ENCODE measurements at regions not wholly inside any gene's neighbourhood (a gene's known extent, or its start where the extent isn't known, plus 50 kb on each side); places are given as distances from the start of the nearest gene placed in this dataset.

GRCh38 chr14:58725226-58725625 is 87.5 kb downstream of the DACT1 start:
- Histone ChIP-seq H3K4me3 (ENCODE audit: insufficient read depth, low read depth, low read length, poor library complexity, severe bottlenecking) (no peak overlapping the region), H3K9me3 (ENCODE audit: control insufficient read depth, low read length) (no peaks in the 10 kb centered on the region), H3K27ac (ENCODE audit: insufficient read depth, low read length, poor library complexity, severe bottlenecking) (no peak overlapping the region), H3K27me3 (replicated peaks; ENCODE audit: control insufficient read depth, insufficient read depth, low read length, poor library complexity, severe bottlenecking) (no peaks in the 10 kb centered on the region), H3K36me3 (ENCODE audit: control insufficient read depth, insufficient read depth, low read length) (no peaks in the 10 kb centered on the region), H3K4me1 (ENCODE audit: control insufficient read depth, insufficient read depth, low read length, poor library complexity, severe bottlenecking) (no peaks in the 10 kb centered on the region)
- DNase-seq, result no peak

- DNase-seq, result no peak
- no peak overlapping the region for H3K27ac ChIP-seq (ENCODE audit: insufficient read depth, low read length, poor library complexity, severe bottlenecking)
- H3K4me3 ChIP-seq (ENCODE audit: insufficient read depth, low read depth, low read length, poor library complexity, severe bottlenecking), result no peak overlapping the region
- no peaks in the 10 kb centered on the region for H3K27me3 ChIP-seq (replicated peaks; ENCODE audit: control insufficient read depth, insufficient read depth, low read length, poor library complexity, severe bottlenecking)
- H3K9me3 ChIP-seq (ENCODE audit: control insufficient read depth, low read length), result no peaks in the 10 kb centered on the region
- H3K4me1 ChIP-seq (ENCODE audit: control insufficient read depth, insufficient read depth, low read length, poor library complexity, severe bottlenecking), result no peaks in the 10 kb centered on the region
- H3K36me3 ChIP-seq (ENCODE audit: control insufficient read depth, insufficient read depth, low read length), result no peaks in the 10 kb centered on the region
These were observed 88.1 kb downstream of the DACT1 start for GRCh38 chr14:58725871-58726270.

- H3K4me3 ChIP-seq (ENCODE audit: insufficient read depth, low read depth, low read length, poor library complexity, severe bottlenecking), result no peak overlapping the region
- H3K9me3 ChIP-seq (ENCODE audit: control insufficient read depth, low read length), result no peaks in the 10 kb centered on the region
- no peaks in the 10 kb centered on the region for H3K36me3 ChIP-seq (ENCODE audit: control insufficient read depth, insufficient read depth, low read length)
- H3K27me3 ChIP-seq (replicated peaks; ENCODE audit: control insufficient read depth, insufficient read depth, low read length, poor library complexity, severe bottlenecking), result no peaks in the 10 kb centered on the region
- no peak overlapping the region for H3K27ac ChIP-seq (ENCODE audit: insufficient read depth, low read length, poor library complexity, severe bottlenecking)
- H3K4me1 ChIP-seq (ENCODE audit: control insufficient read depth, insufficient read depth, low read length, poor library complexity, severe bottlenecking), result no peaks in the 10 kb centered on the region
- no peak for DNase-seq
These were observed 93.2 kb downstream of the DACT1 start for GRCh38 chr14:58730792-58731464.

GRCh38 chr14:58731465-58732293 is 93.9 kb downstream of the DACT1 start:
- Histone ChIP-seq H3K4me1 (ENCODE audit: control insufficient read depth, insufficient read depth, low read length, poor library complexity, severe bottlenecking) (no peaks in the 10 kb centered on the region), H3K27me3 (replicated peaks; ENCODE audit: control insufficient read depth, insufficient read depth, low read length, poor library complexity, severe bottlenecking) (no peaks in the 10 kb centered on the region), H3K27ac (ENCODE audit: insufficient read depth, low read length, poor library complexity, severe bottlenecking) (no peak overlapping the region), H3K4me3 (ENCODE audit: insufficient read depth, low read depth, low read length, poor library complexity, severe bottlenecking) (no peak overlapping the region), H3K36me3 (ENCODE audit: control insufficient read depth, insufficient read depth, low read length) (no peaks in the 10 kb centered on the region), H3K9me3 (ENCODE audit: control insufficient read depth, low read length) (no peaks in the 10 kb centered on the region)
- DNase-seq, result no peak

- no peak for DNase-seq
- H3K36me3 ChIP-seq (ENCODE audit: control insufficient read depth, insufficient read depth, low read length), result no peaks in the 10 kb centered on the region
- no peak overlapping the region for H3K4me3 ChIP-seq (ENCODE audit: insufficient read depth, low read depth, low read length, poor library complexity, severe bottlenecking)
- H3K9me3 ChIP-seq (ENCODE audit: control insufficient read depth, low read length), result no peaks in the 10 kb centered on the region
- no peaks in the 10 kb centered on the region for H3K4me1 ChIP-seq (ENCODE audit: control insufficient read depth, insufficient read depth, low read length, poor library complexity, severe bottlenecking)
- no peak overlapping the region for H3K27ac ChIP-seq (ENCODE audit: insufficient read depth, low read length, poor library complexity, severe bottlenecking)
- no peaks in the 10 kb centered on the region for H3K27me3 ChIP-seq (replicated peaks; ENCODE audit: control insufficient read depth, insufficient read depth, low read length, poor library complexity, severe bottlenecking)
These were observed 94.6 kb downstream of the DACT1 start for GRCh38 chr14:58732387-58732786.

GRCh38 chr14:58733451-58734208 is 95.9 kb downstream of the DACT1 start:
- Histone ChIP-seq H3K27me3 (replicated peaks; ENCODE audit: control insufficient read depth, insufficient read depth, low read length, poor library complexity, severe bottlenecking) (no peaks in the 10 kb centered on the region), H3K4me3 (ENCODE audit: insufficient read depth, low read depth, low read length, poor library complexity, severe bottlenecking) (no peak overlapping the region), H3K9me3 (ENCODE audit: control insufficient read depth, low read length) (no peaks in the 10 kb centered on the region), H3K36me3 (ENCODE audit: control insufficient read depth, insufficient read depth, low read length) (no peaks in the 10 kb centered on the region), H3K4me1 (ENCODE audit: control insufficient read depth, insufficient read depth, low read length, poor library complexity, severe bottlenecking) (no peaks in the 10 kb centered on the region), H3K27ac (ENCODE audit: insufficient read depth, low read length, poor library complexity, severe bottlenecking) (no peak overlapping the region)
- DNase-seq, result no peak

- no peaks in the 10 kb centered on the region for H3K4me1 ChIP-seq (ENCODE audit: control insufficient read depth, insufficient read depth, low read length, poor library complexity, severe bottlenecking)
These were observed 97.8 kb downstream of the DACT1 start for GRCh38 chr14:58735596-58735995.

GRCh38 chr14:58736606-58737005 is 98.8 kb downstream of the DACT1 start:
- Histone ChIP-seq H3K4me3 (ENCODE audit: insufficient read depth, low read depth, low read length, poor library complexity, severe bottlenecking) (no peak overlapping the region), H3K36me3 (ENCODE audit: control insufficient read depth, insufficient read depth, low read length) (no peaks in the 10 kb centered on the region), H3K27me3 (replicated peaks; ENCODE audit: control insufficient read depth, insufficient read depth, low read length, poor library complexity, severe bottlenecking) (no peaks in the 10 kb centered on the region), H3K4me1 (ENCODE audit: control insufficient read depth, insufficient read depth, low read length, poor library complexity, severe bottlenecking) (no peaks in the 10 kb centered on the region), H3K9me3 (ENCODE audit: control insufficient read depth, low read length) (no peaks in the 10 kb centered on the region), H3K27ac (ENCODE audit: insufficient read depth, low read length, poor library complexity, severe bottlenecking) (no peak overlapping the region)
- no peak for DNase-seq

More at GRCh38 chr14:58735596-58735995, 97.8 kb downstream of the DACT1 start:
- no peaks in the 10 kb centered on the region for H3K27me3 ChIP-seq (replicated peaks; ENCODE audit: control insufficient read depth, insufficient read depth, low read length, poor library complexity, severe bottlenecking)
- H3K9me3 ChIP-seq (ENCODE audit: control insufficient read depth, low read length), result no peaks in the 10 kb centered on the region
- no peak overlapping the region for H3K27ac ChIP-seq (ENCODE audit: insufficient read depth, low read length, poor library complexity, severe bottlenecking)
- DNase-seq, result no peak
- no peak overlapping the region for H3K4me3 ChIP-seq (ENCODE audit: insufficient read depth, low read depth, low read length, poor library complexity, severe bottlenecking)
- no peaks in the 10 kb centered on the region for H3K36me3 ChIP-seq (ENCODE audit: control insufficient read depth, insufficient read depth, low read length)

GRCh38 chr14:58737511-58737910 is 99.7 kb downstream of the DACT1 start:
- Histone ChIP-seq H3K9me3 (ENCODE audit: control insufficient read depth, low read length) (no peaks in the 10 kb centered on the region), H3K27me3 (replicated peaks; ENCODE audit: control insufficient read depth, insufficient read depth, low read length, poor library complexity, severe bottlenecking) (no peaks in the 10 kb centered on the region), H3K4me3 (ENCODE audit: insufficient read depth, low read depth, low read length, poor library complexity, severe bottlenecking) (no peak overlapping the region), H3K27ac (ENCODE audit: insufficient read depth, low read length, poor library complexity, severe bottlenecking) (no peak overlapping the region), H3K36me3 (ENCODE audit: control insufficient read depth, insufficient read depth, low read length) (no peaks in the 10 kb centered on the region), H3K4me1 (ENCODE audit: control insufficient read depth, insufficient read depth, low read length, poor library complexity, severe bottlenecking) (no peaks in the 10 kb centered on the region)
- no peak for DNase-seq
